Upper lobe of left lung (tissue), 6 donors: ENCODE measurements at regions not wholly inside any gene's neighbourhood (a gene's known extent, or its start where the extent isn't known, plus 50 kb on each side); places are given as distances from the start of the nearest gene placed in this dataset.
"Not testable (repeated sequence)": the region's sequence is repeated elsewhere in the genome, so short reads cannot be mapped to it uniquely, and the experiment has no call there.

Experiments used
- ATAC-seq, 2 donors: fragments of 200-7000 bp; cut with Tn5 transposase; one replicate each; pipeline ENCODE4 v1.9.1; 2022; ENCODE audit warnings: mild to moderate bottlenecking in 2 of 2, moderate library complexity in 2 of 2; ENCODE audit not compliant: low FRiP score in 2 of 2
- DNase-seq, 2 donors: peaks; one replicate each; pipeline ENCODE4 v3.0.0-alpha.2; 2019 to 2020
- H3K27ac ChIP-seq, 4 donors: fragments of 200-600 bp; sonication (generic); one replicate each; pipeline ENCODE4 v1.5.1; 2016 to 2019
- H3K27me3 ChIP-seq, 4 donors: fragments of 200-600 bp; sonication (generic); one replicate each; pipeline ENCODE4 v1.5.1; 2017 to 2019
- H3K36me3 ChIP-seq, 4 donors: fragments of 200-600 bp; sonication (generic); one replicate each; pipeline ENCODE4 v1.5.1; 2016 to 2019
- H3K4me1 ChIP-seq, 4 donors: fragments of 200-600 bp; sonication (generic); one replicate each; pipeline ENCODE4 v1.5.1; 2018 to 2019
- H3K4me3 ChIP-seq, 4 donors: fragments of 200-600 bp; sonication (generic); one replicate each; pipeline ENCODE4 v1.5.1; 2017 to 2019; ENCODE audit warnings: mild to moderate bottlenecking in 2 of 4, moderate library complexity in 1 of 4
- H3K9me3 ChIP-seq, 4 donors: fragments of 200-600 bp; sonication (generic); one replicate each; pipeline ENCODE4 v1.5.1; 2018 to 2019
- CTCF ChIP-seq, 6 experiments: fragments of 450-650 bp in 4 of 6; fragments of 200-600 bp in 2 of 6; sonication (generic) in 2 of 6; IDR thresholded peaks; one replicate each; pipeline ENCODE4 v1.5.1; 2016 to 2019; ENCODE audit warnings: antibody characterized with exemption in 6 of 6
- EP300 ChIP-seq, 4 donors: sonication (generic); formaldehyde crosslinking; IDR thresholded peaks; one replicate each; pipeline ENCODE4 v1.5.1; 2017; ENCODE audit warnings: antibody characterized with exemption in 4 of 4, control low read depth in 2 of 4
- POLR2A ChIP-seq, 4 donors: fragments of 450-650 bp; IDR thresholded peaks; one replicate each; pipeline ENCODE4 v1.5.1; 2016 to 2017; ENCODE audit warnings: antibody characterized with exemption in 4 of 4, mild to moderate bottlenecking in 2 of 4
- POLR2AphosphoS5 ChIP-seq, 2 donors: sonication (generic); formaldehyde crosslinking; IDR thresholded peaks; one replicate each; pipeline ENCODE4 v1.5.1; 2017; ENCODE audit warnings: antibody characterized with exemption in 2 of 2
- WGBS, 2 donors: methylation state at CpG; one replicate each; pipeline ENCODE4 v1.1.5; 2017 to 2018; 5-methylcytosine and 5-hydroxymethylcytosine counted together
- donor health status: DM: no; HTN: no; CAD: no; lungs with moderate emphysema.
- donor health status: DM: no; HTN: yes; CAD: no; lungs with severe emphysema.

GRCh38 chr7:146027243-146027642 is 89.4 kb upstream of the CNTNAP2 start:
- H3K36me3 ChIP-seq: no peaks in the 10 kb centered on the region
- DNase-seq (no peak), ATAC-seq (no peak)
- TF ChIP-seq EP300 (IDR thresholded peaks at IDR 0.05) (no peak), POLR2AphosphoS5 (IDR thresholded peaks at IDR 0.05) (no peak), POLR2A (IDR thresholded peaks at IDR 0.05) (no peak), CTCF (IDR thresholded peaks at IDR 0.05) (no peak)
- no peaks in the 10 kb centered on the region for H3K27me3 ChIP-seq
- no peaks in the 10 kb centered on the region for H3K9me3 ChIP-seq
- no peak overlapping the region for H3K4me3 ChIP-seq
- H3K27ac ChIP-seq: no peak overlapping the region
- no peaks in the 10 kb centered on the region for H3K4me1 ChIP-seq

GRCh38 chr7:146022776-146023175 is 93.8 kb upstream of the CNTNAP2 start:
- Histone ChIP-seq H3K27me3 (no peaks in the 10 kb centered on the region), H3K4me3 (no peak overlapping the region), H3K9me3 (no peaks in the 10 kb centered on the region), H3K4me1 (no peaks in the 10 kb centered on the region), H3K36me3 (no peaks in the 10 kb centered on the region), H3K27ac (no peak overlapping the region)
- 72 to 88% methylated on average over 5 of the region's 5 CpGs for WGBS, 2 donors
- TF ChIP-seq POLR2AphosphoS5 (IDR thresholded peaks at IDR 0.05) (no peak), CTCF (IDR thresholded peaks at IDR 0.05) (no peak), POLR2A (IDR thresholded peaks at IDR 0.05) (no peak), EP300 (IDR thresholded peaks at IDR 0.05) (no peak)
- DNase-seq (no peak), ATAC-seq (no peak)

GRCh38 chr7:146019041-146020004 is 97.3 kb upstream of the CNTNAP2 start:
- WGBS, 2 donors: 95 to 98% methylated on average over 15 to 20 of the region's 33 CpGs

GRCh38 chr7:146017366-146017765 is 99.2 kb upstream of the CNTNAP2 start:
- 78 to 85% methylated on average over 5 of the region's 5 CpGs for WGBS, 2 donors
- H3K4me1 ChIP-seq, ATAC-seq, H3K4me3 ChIP-seq, H3K27ac ChIP-seq, H3K27me3 ChIP-seq, DNase-seq, H3K9me3 ChIP-seq, H3K36me3 ChIP-seq: not testable (repeated sequence)

More at GRCh38 chr7:146019041-146020004, 97.3 kb upstream of the CNTNAP2 start:
- ATAC-seq, H3K4me1 ChIP-seq, H3K27me3 ChIP-seq, H3K27ac ChIP-seq, H3K4me3 ChIP-seq, H3K36me3 ChIP-seq, H3K9me3 ChIP-seq: not testable (repeated sequence)
- peak in 1 of 2 donors; percentile 32 for DNase-seq

- ATAC-seq, H3K4me3 ChIP-seq, DNase-seq, H3K4me1 ChIP-seq, H3K27me3 ChIP-seq, H3K27ac ChIP-seq, H3K9me3 ChIP-seq, H3K36me3 ChIP-seq: not testable (repeated sequence)
- 89 to 92% methylated on average over 2 of the region's 2 CpGs for WGBS, 2 donors
Measured at GRCh38 chr7:146014154-146014553, 102.4 kb upstream of the CNTNAP2 start.

GRCh38 chr7:146008293-146008692 is 108.3 kb upstream of the CNTNAP2 start:
- 88 to 90% methylated on average over 8 of the region's 8 CpGs for WGBS, 2 donors
- Histone ChIP-seq H3K4me1 (no peaks in the 10 kb centered on the region), H3K4me3 (no peak overlapping the region), H3K27ac (no peak overlapping the region), H3K27me3 (no peaks in the 10 kb centered on the region), H3K9me3 (no peaks in the 10 kb centered on the region), H3K36me3 (no peaks in the 10 kb centered on the region)
- no peak for ATAC-seq
- TF ChIP-seq POLR2A (IDR thresholded peaks at IDR 0.05) (no peak), POLR2AphosphoS5 (IDR thresholded peaks at IDR 0.05) (no peak)
- peak in 1 of 2 donors; percentile 37 for DNase-seq

GRCh38 chr7:146004805-146005204 is 111.8 kb upstream of the CNTNAP2 start:
- Histone ChIP-seq H3K4me1 (no peaks in the 10 kb centered on the region), H3K4me3 (no peak overlapping the region), H3K9me3 (no peaks in the 10 kb centered on the region), H3K36me3 (no peaks in the 10 kb centered on the region), H3K27ac (no peak overlapping the region), H3K27me3 (no peaks in the 10 kb centered on the region)
- WGBS, 2 donors: 91% methylated on average over 2 of the region's 2 CpGs
- DNase-seq (no peak), ATAC-seq (no peak)
- no peak for TF ChIP-seq CTCF (IDR thresholded peaks at IDR 0.05)
- no peak for TF ChIP-seq POLR2A (IDR thresholded peaks at IDR 0.05)
- no peak for TF ChIP-seq POLR2AphosphoS5 (IDR thresholded peaks at IDR 0.05)
- no peak for TF ChIP-seq EP300 (IDR thresholded peaks at IDR 0.05)
